ENCODE measurements at regions not wholly inside any gene's neighbourhood (a gene's known extent, or its start where the extent isn't known, plus 50 kb on each side); places are given as distances from the start of the nearest gene placed in this dataset.

DNA sequence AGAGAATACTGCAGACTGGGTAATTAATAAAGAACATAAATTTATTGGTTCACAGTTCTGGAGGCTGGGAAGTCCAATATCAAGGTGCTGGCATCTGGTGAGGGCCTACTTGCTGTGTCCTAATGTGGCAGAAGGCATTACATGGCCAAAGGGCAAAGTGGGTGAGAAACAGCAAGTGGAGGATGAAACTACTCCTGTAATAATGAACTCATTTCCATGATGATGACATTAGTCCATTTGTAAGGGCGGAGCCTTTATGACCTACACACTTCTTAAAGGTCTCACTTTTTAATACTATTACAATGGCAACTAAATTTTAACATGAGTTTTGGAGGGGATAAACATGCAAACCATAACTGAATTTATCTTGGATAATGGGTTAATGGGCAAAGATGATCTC, 139.6 kb upstream of the SGO1 start:
- H3K9me3 ChIP-seq: no peaks in the 10 kb centered on the region
- DNase-seq: no peak

DNA sequence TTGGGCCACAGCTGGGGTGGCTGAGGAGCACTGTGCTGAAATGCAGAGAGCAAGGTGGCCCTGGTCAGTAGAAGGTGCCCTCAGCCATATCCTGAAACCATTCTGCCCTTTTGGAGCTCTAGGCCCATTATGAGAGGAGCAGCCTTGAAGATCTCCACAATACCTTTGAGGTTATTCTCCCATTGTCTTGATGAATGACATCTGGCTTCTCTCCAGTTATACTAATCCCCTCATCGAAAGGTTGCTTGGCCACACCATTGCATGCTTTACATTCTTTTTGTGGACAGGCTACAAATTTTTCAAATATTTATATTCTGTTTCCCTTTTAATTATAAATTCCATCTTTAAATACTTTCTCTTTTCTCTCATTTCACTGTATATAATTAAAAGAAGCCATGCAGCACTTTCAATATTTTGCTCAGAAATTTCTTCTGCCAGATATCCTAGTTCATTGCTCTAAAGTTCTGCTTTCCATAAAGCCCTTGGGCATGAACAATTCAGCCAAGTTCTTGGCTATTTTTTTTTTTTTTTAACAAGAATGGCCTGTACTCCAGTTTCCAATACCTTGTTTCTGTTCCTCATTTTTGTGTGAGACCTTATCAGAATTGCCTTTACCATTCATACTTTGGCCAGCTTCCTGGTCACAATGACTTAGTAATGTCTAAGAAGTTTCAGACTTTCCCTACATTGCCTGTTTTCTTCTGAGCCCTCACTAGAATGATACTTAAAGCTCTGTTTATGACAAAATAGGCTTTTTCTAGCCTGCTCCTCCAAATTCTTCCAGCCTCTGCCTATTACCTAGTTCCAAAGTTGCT, 138.9 kb upstream of the SGO1 start:
- no peak for TF ChIP-seq POLR2A (IDR thresholded peaks at IDR 0.05)
- TF ChIP-seq, protein P1, sequence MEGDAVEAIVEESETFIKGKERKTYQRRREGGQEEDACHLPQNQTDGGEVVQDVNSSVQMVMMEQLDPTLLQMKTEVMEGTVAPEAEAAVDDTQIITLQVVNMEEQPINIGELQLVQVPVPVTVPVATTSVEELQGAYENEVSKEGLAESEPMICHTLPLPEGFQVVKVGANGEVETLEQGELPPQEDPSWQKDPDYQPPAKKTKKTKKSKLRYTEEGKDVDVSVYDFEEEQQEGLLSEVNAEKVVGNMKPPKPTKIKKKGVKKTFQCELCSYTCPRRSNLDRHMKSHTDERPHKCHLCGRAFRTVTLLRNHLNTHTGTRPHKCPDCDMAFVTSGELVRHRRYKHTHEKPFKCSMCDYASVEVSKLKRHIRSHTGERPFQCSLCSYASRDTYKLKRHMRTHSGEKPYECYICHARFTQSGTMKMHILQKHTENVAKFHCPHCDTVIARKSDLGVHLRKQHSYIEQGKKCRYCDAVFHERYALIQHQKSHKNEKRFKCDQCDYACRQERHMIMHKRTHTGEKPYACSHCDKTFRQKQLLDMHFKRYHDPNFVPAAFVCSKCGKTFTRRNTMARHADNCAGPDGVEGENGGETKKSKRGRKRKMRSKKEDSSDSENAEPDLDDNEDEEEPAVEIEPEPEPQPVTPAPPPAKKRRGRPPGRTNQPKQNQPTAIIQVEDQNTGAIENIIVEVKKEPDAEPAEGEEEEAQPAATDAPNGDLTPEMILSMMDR (IDR thresholded peaks at IDR 0.05): no peak
- Histone ChIP-seq H3K9me3 (no peaks in the 10 kb centered on the region), H3K27me3 (no peaks in the 10 kb centered on the region), H3K4me3 (no peak overlapping the region), H3K36me3 (no peaks in the 10 kb centered on the region), H3K27ac (no peak overlapping the region), H3K4me1 (no peaks in the 10 kb centered on the region)
- DNase-seq: no peak

More for the DNA sequence above, 139.6 kb upstream of the SGO1 start:
- Histone ChIP-seq H3K27me3 (no peaks in the 10 kb centered on the region), H3K27ac (no peak overlapping the region), H3K4me1 (no peaks in the 10 kb centered on the region), H3K4me3 (no peak overlapping the region), H3K36me3 (no peaks in the 10 kb centered on the region)
- no peak for TF ChIP-seq POLR2A (IDR thresholded peaks at IDR 0.05)
- TF ChIP-seq, protein P1 (IDR thresholded peaks at IDR 0.05): no peak

DNA sequence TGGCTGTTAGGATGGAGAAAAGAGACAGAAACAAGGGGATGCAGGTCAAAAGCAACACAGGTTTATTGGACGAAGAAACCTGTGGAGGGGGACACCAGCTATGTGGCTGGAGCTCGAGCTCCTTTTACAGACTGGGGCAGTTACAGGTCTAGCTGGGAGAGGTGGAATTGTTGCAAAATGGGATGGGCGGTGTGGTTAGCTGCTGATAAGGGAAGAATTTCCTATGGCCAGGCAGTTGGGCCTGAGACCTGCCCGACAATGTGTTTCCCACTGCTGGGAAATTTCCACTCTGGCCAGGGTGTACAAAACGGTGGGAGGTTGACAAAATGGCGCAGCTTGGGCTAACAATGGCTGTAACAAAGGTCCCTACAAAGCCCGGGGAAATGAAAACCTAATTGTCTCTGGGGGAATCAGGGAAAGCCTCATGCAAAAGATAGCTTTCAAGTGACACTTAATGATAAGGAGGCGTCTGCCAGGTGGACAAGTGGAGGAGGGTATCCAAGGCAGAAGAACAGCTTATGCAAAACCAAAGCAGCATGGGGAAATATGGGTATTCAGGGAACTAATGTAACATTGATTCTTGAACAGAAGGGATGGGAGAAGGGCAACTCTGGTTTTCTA, 137.4 kb upstream of the SGO1 start:
- Histone ChIP-seq H3K36me3 (no peaks in the 10 kb centered on the region), H3K4me3 (no peak overlapping the region), H3K27ac (no peak overlapping the region), H3K9me3 (no peaks in the 10 kb centered on the region), H3K4me1 (no peaks in the 10 kb centered on the region), H3K27me3 (no peaks in the 10 kb centered on the region)
- no peak for DNase-seq
- TF ChIP-seq POLR2A (IDR thresholded peaks at IDR 0.05): no peak
- TF ChIP-seq, protein P1 (IDR thresholded peaks at IDR 0.05): no peak

DNA sequence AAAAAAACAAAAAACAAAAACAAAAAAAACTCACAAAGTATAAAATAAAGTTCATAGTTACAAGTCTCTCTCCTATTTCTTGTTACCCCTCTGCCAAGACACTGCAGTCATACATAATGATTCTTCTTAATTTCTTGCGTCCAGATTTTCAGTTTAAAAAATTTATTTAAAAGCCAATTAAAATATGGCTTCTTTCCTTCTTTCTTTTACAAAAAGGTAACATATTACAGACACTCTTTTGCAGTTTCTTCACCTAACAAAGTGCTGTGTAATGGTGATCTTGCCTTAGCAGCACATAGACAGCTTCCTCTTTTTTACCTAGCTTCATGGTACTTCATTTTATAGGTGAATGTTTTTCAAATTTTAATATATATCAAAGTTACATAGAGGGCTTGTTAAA, 136.1 kb upstream of the SGO1 start:
- H3K27ac ChIP-seq: no peak overlapping the region
- H3K4me1 ChIP-seq: no peaks in the 10 kb centered on the region
- DNase-seq: no peak
- H3K9me3 ChIP-seq: no peaks in the 10 kb centered on the region
- no peaks in the 10 kb centered on the region for H3K27me3 ChIP-seq
- no peaks in the 10 kb centered on the region for H3K36me3 ChIP-seq
- no peak for TF ChIP-seq POLR2A (IDR thresholded peaks at IDR 0.05)
- TF ChIP-seq, protein P1 (IDR thresholded peaks at IDR 0.05): no peak
- H3K4me3 ChIP-seq: no peak overlapping the region

DNA sequence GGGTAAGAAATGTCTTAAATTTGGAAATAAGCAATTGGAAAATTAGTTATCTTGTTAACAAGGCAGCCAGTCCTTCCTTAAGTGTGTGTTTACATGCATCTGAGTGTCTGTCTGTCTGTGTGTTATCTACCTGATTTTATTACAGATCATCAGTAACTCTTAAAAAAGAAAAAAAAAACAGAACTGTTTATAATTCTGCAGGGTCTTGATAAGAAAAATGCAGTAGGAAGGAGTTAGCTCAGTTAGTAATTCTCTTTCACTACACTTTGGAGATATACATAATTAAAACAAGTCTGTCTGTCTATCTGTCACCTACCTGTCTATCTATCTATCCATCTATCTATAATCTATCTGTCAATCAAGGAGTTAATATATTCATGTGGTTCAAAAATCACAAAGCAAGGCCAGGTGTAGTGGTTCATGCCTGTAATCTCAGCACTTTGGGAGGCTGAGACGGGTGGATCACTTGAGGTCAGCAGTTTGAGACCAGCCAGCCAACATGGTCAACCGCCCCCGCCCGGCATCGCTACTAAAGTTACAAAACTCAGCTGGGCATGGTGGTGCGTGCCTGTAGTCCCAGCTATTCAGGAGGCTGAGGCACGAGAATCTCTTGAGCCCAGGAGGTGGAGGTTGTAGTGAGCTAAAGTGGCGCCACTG, 135.5 kb upstream of the SGO1 start:
- Histone ChIP-seq H3K4me3 (no peak overlapping the region), H3K4me1 (no peaks in the 10 kb centered on the region), H3K9me3 (no peaks in the 10 kb centered on the region), H3K36me3 (no peaks in the 10 kb centered on the region), H3K27ac (no peak overlapping the region), H3K27me3 (no peaks in the 10 kb centered on the region)
- DNase-seq: no peak
- TF ChIP-seq POLR2A (IDR thresholded peaks at IDR 0.05): no peak
- TF ChIP-seq, protein P1 (IDR thresholded peaks at IDR 0.05): no peak

Data from Peyer's patch (tissue), 4 donors.